ENCODE measurements at regions not wholly inside any gene's neighbourhood (a gene's known extent, or its start where the extent isn't known, plus 50 kb on each side); places are given as distances from the start of the nearest gene placed in this dataset.

GRCh38 chr18:39232490-39232889, 1666.9 kb upstream of the CELF4 start:
- TF ChIP-seq CTCF (IDR thresholded peaks at IDR 0.05) (no peak), POLR2A (IDR thresholded peaks at IDR 0.05) (no peak)
